HUES6 (cell line): ENCODE measurements at regions not wholly inside any gene's neighbourhood (a gene's known extent, or its start where the extent isn't known, plus 50 kb on each side); places are given as distances from the start of the nearest gene placed in this dataset.

Experiments used
- H3K27ac ChIP-seq: 2 replicates; pipeline ENCODE4 v1.7.0; 2013; ENCODE audit warnings: low read depth, mild to moderate bottlenecking, low read length, inconsistent platforms
- H3K27me3 ChIP-seq: 2 replicates; pipeline ENCODE4 v1.6.1; 2013; ENCODE audit warnings: low read length; ENCODE audit not compliant: control insufficient read depth, insufficient read depth
- H3K36me3 ChIP-seq: 2 replicates; pipeline ENCODE4 v1.6.1; 2013; ENCODE audit warnings: low read length; ENCODE audit not compliant: control insufficient read depth, insufficient read depth
- H3K4me1 ChIP-seq: 2 replicates; pipeline ENCODE4 v1.6.1; 2013; ENCODE audit warnings: low read length; ENCODE audit not compliant: control insufficient read depth, insufficient read depth
- H3K4me3 ChIP-seq: 2 replicates; pipeline ENCODE4 v1.5.1; 2013; ENCODE audit warnings: low read depth, low read length
- H3K9ac ChIP-seq: one replicate; pipeline ENCODE4 v1.6.1; 2013; ENCODE audit warnings: mild to moderate bottlenecking, low read length
- H3K9me3 ChIP-seq: 2 replicates; pipeline ENCODE4 v1.6.1; 2013; ENCODE audit warnings: low read depth, low read length; ENCODE audit not compliant: control insufficient read depth, insufficient read depth

- Histone ChIP-seq H3K4me3 (no peak overlapping the region), H3K27me3 (no peaks in the 10 kb centered on the region), H3K9ac (no peak overlapping the region), H3K27ac (no peak overlapping the region), H3K9me3 (no peaks in the 10 kb centered on the region; the same call in 1 of the 2 replicates), H3K36me3 (no peaks in the 10 kb centered on the region), H3K4me1 (peaks cover 6% of the 10 kb centered on the region; the same call in 1 of the 2 replicates)
Observed at GRCh38 chr2:200081811-200082210, 126.4 kb downstream of the MAIP1 start.

GRCh38 chr2:200084036-200084435, 128.7 kb downstream of the MAIP1 start:
- no peak overlapping the region for H3K4me3 ChIP-seq
- no peaks in the 10 kb centered on the region for H3K36me3 ChIP-seq
- H3K4me1 ChIP-seq = peaks cover 6% of the 10 kb centered on the region; the same call in 1 of the 2 replicates
- no peak overlapping the region for H3K27ac ChIP-seq
- H3K9me3 ChIP-seq = no peaks in the 10 kb centered on the region; the same call in 1 of the 2 replicates
- no peaks in the 10 kb centered on the region for H3K27me3 ChIP-seq
- no peak overlapping the region for H3K9ac ChIP-seq

GRCh38 chr2:200086911-200087310, 131.5 kb downstream of the MAIP1 start:
- Histone ChIP-seq H3K9me3 (no peaks in the 10 kb centered on the region), H3K9ac (no peak overlapping the region), H3K27me3 (no peaks in the 10 kb centered on the region), H3K4me1 (peaks cover 18% of the 10 kb centered on the region; the same call in 1 of the 2 replicates), H3K27ac (no peak overlapping the region), H3K4me3 (no peak overlapping the region), H3K36me3 (no peaks in the 10 kb centered on the region)

GRCh38 chr2:200087451-200087850, 132.1 kb downstream of the MAIP1 start:
- Histone ChIP-seq H3K4me1 (peaks cover 23% of the 10 kb centered on the region; the same call in 1 of the 2 replicates), H3K27ac (no peak overlapping the region), H3K9me3 (no peaks in the 10 kb centered on the region), H3K9ac (no peak overlapping the region), H3K27me3 (no peaks in the 10 kb centered on the region), H3K4me3 (no peak overlapping the region), H3K36me3 (no peaks in the 10 kb centered on the region)

GRCh38 chr2:200089040-200089755, 133.8 kb downstream of the MAIP1 start:
- Histone ChIP-seq H3K36me3 (no peaks in the 10 kb centered on the region), H3K27me3 (no peaks in the 10 kb centered on the region), H3K4me3 (no peak overlapping the region), H3K27ac (no peak overlapping the region), H3K9ac (no peak overlapping the region), H3K4me1 (peaks cover 26% of the 10 kb centered on the region; the same call in 1 of the 2 replicates), H3K9me3 (no peaks in the 10 kb centered on the region)

- Histone ChIP-seq H3K27me3 (no peaks in the 10 kb centered on the region), H3K36me3 (no peaks in the 10 kb centered on the region), H3K4me3 (no peak overlapping the region), H3K27ac (no peak overlapping the region), H3K9ac (no peak overlapping the region), H3K4me1 (peaks cover 26% of the 10 kb centered on the region; the same call in 1 of the 2 replicates), H3K9me3 (no peaks in the 10 kb centered on the region)
Observed at GRCh38 chr2:200089756-200090109, 134.4 kb downstream of the MAIP1 start.

- H3K27ac ChIP-seq = no peak overlapping the region
- no peaks in the 10 kb centered on the region; the same call in 1 of the 2 replicates for H3K9me3 ChIP-seq
- no peak overlapping the region for H3K4me3 ChIP-seq
- no peaks in the 10 kb centered on the region for H3K36me3 ChIP-seq
- peaks cover 26% of the 10 kb centered on the region; the same call in 1 of the 2 replicates for H3K4me1 ChIP-seq
- no peaks in the 10 kb centered on the region for H3K27me3 ChIP-seq
- no peak overlapping the region for H3K9ac ChIP-seq
Observed at GRCh38 chr2:200090683-200091082, 135.3 kb downstream of the MAIP1 start.

- Histone ChIP-seq H3K27me3 (no peaks in the 10 kb centered on the region), H3K27ac (no peak overlapping the region), H3K9ac (no peak overlapping the region), H3K36me3 (no peaks in the 10 kb centered on the region), H3K4me3 (no peak overlapping the region), H3K4me1 (peaks cover 26% of the 10 kb centered on the region; the same call in 1 of the 2 replicates), H3K9me3 (no peaks in the 10 kb centered on the region; the same call in 1 of the 2 replicates)
Observed at GRCh38 chr2:200091126-200091525, 135.7 kb downstream of the MAIP1 start.

- H3K9ac ChIP-seq = no peak overlapping the region
- no peaks in the 10 kb centered on the region; the same call in 1 of the 2 replicates for H3K9me3 ChIP-seq
- no peaks in the 10 kb centered on the region for H3K27me3 ChIP-seq
- no peak overlapping the region for H3K27ac ChIP-seq
- no peaks in the 10 kb centered on the region for H3K36me3 ChIP-seq
- H3K4me1 ChIP-seq = peaks cover 26% of the 10 kb centered on the region; the same call in 1 of the 2 replicates
- H3K4me3 ChIP-seq = no peak overlapping the region
Observed at GRCh38 chr2:200092235-200092634, 136.9 kb downstream of the MAIP1 start.

- H3K27ac ChIP-seq = no peak overlapping the region
- no peak overlapping the region for H3K4me3 ChIP-seq
- H3K9ac ChIP-seq = no peak overlapping the region
- H3K9me3 ChIP-seq = no peaks in the 10 kb centered on the region; the same call in 1 of the 2 replicates
- H3K27me3 ChIP-seq = no peaks in the 10 kb centered on the region
- peaks cover 20% of the 10 kb centered on the region; the same call in 1 of the 2 replicates for H3K4me1 ChIP-seq
- no peaks in the 10 kb centered on the region for H3K36me3 ChIP-seq
Observed at GRCh38 chr2:200095436-200095835, 140.1 kb downstream of the MAIP1 start.

- Histone ChIP-seq H3K27me3 (no peaks in the 10 kb centered on the region), H3K27ac (no peak overlapping the region)
Observed at GRCh38 chr2:200099256-200099655, 143.9 kb downstream of the MAIP1 start.

More at GRCh38 chr2:200099256-200099655, 143.9 kb downstream of the MAIP1 start:
- no peaks in the 10 kb centered on the region for H3K36me3 ChIP-seq
- H3K9me3 ChIP-seq = no peaks in the 10 kb centered on the region; the same call in 1 of the 2 replicates
- H3K4me3 ChIP-seq = no peak overlapping the region
- H3K4me1 ChIP-seq = no peaks in the 10 kb centered on the region
- H3K9ac ChIP-seq = no peak overlapping the region
